Spleen (tissue), 7 donors: ENCODE measurements at regions not wholly inside any gene's neighbourhood (a gene's known extent, or its start where the extent isn't known, plus 50 kb on each side); places are given as distances from the start of the nearest gene placed in this dataset.

Experiments used
- CTCF ChIP-seq, 11 experiments: fragments of 200-600 bp in 7 of 11; fragments of 450-650 bp in 4 of 11; sonication (generic) in 4 of 11; IDR thresholded peaks in 8 of 11; conservative IDR thresholded peaks in 3 of 11; 1 replicate in 7 of 11; 2 replicates in 4 of 11; pipeline versions ENCODE4 v1.4.0 to v1.8.0; 2016 to 2021; ENCODE audit warnings: antibody characterized with exemption in 11 of 11, inconsistent platforms in 4 of 11, mild to moderate bottlenecking in 1 of 11
- POLR2A ChIP-seq, 3 donors: fragments of 450-650 bp; IDR thresholded peaks; one replicate each; pipeline ENCODE4 v1.5.1; 2017; ENCODE audit warnings: antibody characterized with exemption in 3 of 3, mild to moderate bottlenecking in 1 of 3
- donor health status: DM: no; HTN: no; CAD: no; lungs with moderate emphysema.
- donor health status: DM: no; HTN: no; CAD: no.
- donor health status: DM: no; HTN: no; CAD: no.

GRCh38 chr10:33529234-33529633 is 194.8 kb upstream of the NRP1 start:
- TF ChIP-seq CTCF (IDR thresholded peaks at IDR 0.05 in 8 of 11, conservative IDR thresholded peaks at IDR 0.05 in 3 of 11) (no peak), POLR2A (IDR thresholded peaks at IDR 0.05) (no peak)
